CD14-positive monocyte (primary cell): ENCODE measurements at regions not wholly inside any gene's neighbourhood (a gene's known extent, or its start where the extent isn't known, plus 50 kb on each side); places are given as distances from the start of the nearest gene placed in this dataset.

Experiments
- DNase-seq, 3 donors: peaks; one replicate each; pipeline ENCODE4 v3.0.0-alpha.2; 2011 to 2022
- H2AFZ ChIP-seq: 2 replicates; pipeline ENCODE4 v1.6.0; 2012; ENCODE audit warnings: mild to moderate bottlenecking, low read depth, low read length, inconsistent platforms; ENCODE audit not compliant: insufficient read depth, poor library complexity, severe bottlenecking
- H3K27ac ChIP-seq, 2 donors: 1 replicate in 1 of 2; 2 replicates in 1 of 2; pipeline ENCODE4 v1.5.1; 2012 to 2013; ENCODE audit warnings: low read length in 2 of 2, control low read depth in 1 of 2, inconsistent platforms in 1 of 2, low read depth in 1 of 2, mild to moderate bottlenecking in 1 of 2
- H3K27me3 ChIP-seq, 2 donors: one replicate each; pipeline versions ENCODE4 v1.6.0 to v1.6.1; 2011 to 2013; ENCODE audit warnings: low read length in 2 of 2; ENCODE audit not compliant: control insufficient read depth in 2 of 2, insufficient read depth in 2 of 2
- H3K36me3 ChIP-seq, 2 donors: replicated peaks in 1 of 2; 1 replicate in 1 of 2; 2 replicates in 1 of 2; pipeline versions ENCODE4 v1.5.1 to v1.6.1; 2012 to 2013; ENCODE audit warnings: low read length in 2 of 2, control low read depth in 1 of 2, inconsistent platforms in 1 of 2, mild to moderate bottlenecking in 1 of 2; ENCODE audit not compliant: insufficient read depth in 2 of 2, control insufficient read depth in 1 of 2
- H3K4me1 ChIP-seq, 2 donors: 1 replicate in 1 of 2; 2 replicates in 1 of 2; pipeline versions ENCODE4 v1.5.1 to v1.6.1; 2012 to 2013; ENCODE audit warnings: low read length in 2 of 2, control low read depth in 1 of 2, inconsistent platforms in 1 of 2, mild to moderate bottlenecking in 1 of 2, moderate library complexity in 1 of 2; ENCODE audit not compliant: insufficient read depth in 2 of 2, control insufficient read depth in 1 of 2
- H3K4me2 ChIP-seq: replicated peaks from 2 replicates; pipeline ENCODE3; 2012; ENCODE audit warnings: low read length, moderate library complexity, mild to moderate bottlenecking; ENCODE audit not compliant: poor library complexity, severe bottlenecking; ENCODE audit errors: extremely low read depth
- H3K4me3 ChIP-seq, 3 experiments: fragments of 200-600 bp in 1 of 3; sonication (generic) in 1 of 3; replicated peaks in 1 of 3; 1 replicate in 2 of 3; 2 replicates in 1 of 3; pipeline ENCODE4 v1.5.1; 2011 to 2013; ENCODE audit warnings: low read length in 3 of 3, mild to moderate bottlenecking in 3 of 3, control low read depth in 2 of 3, low read depth in 2 of 3, inconsistent platforms in 1 of 3, moderate library complexity in 1 of 3
- H3K79me2 ChIP-seq: 2 replicates; pipeline ENCODE4 v1.6.0; 2012; ENCODE audit warnings: mild to moderate bottlenecking, control low read depth, inconsistent platforms, low read length, moderate library complexity; ENCODE audit not compliant: insufficient read depth
- H3K9ac ChIP-seq: 2 replicates; pipeline ENCODE4 v1.6.0; 2017; ENCODE audit warnings: low read length, mild to moderate bottlenecking; ENCODE audit not compliant: insufficient read depth, poor library complexity, severe bottlenecking
- H3K9me3 ChIP-seq, 2 donors: replicated peaks in 1 of 2; 1 replicate in 1 of 2; 2 replicates in 1 of 2; pipeline versions ENCODE4 v1.5.1 to v1.6.1; 2012 to 2013; ENCODE audit warnings: low read length in 2 of 2, control low read depth in 1 of 2; ENCODE audit not compliant: control insufficient read depth in 1 of 2, insufficient read depth in 1 of 2
- H4K20me1 ChIP-seq: 2 replicates; pipeline ENCODE4 v1.6.0; 2012; ENCODE audit warnings: mild to moderate bottlenecking, low read length, control low read depth, moderate library complexity; ENCODE audit not compliant: insufficient read depth
- H3K27ac Mint-ChIP-seq, 7 donors: one replicate each; pipeline ENCODE4 v1.8.0; 2020; ENCODE audit warnings: mild to moderate bottlenecking in 7 of 7, mixed read lengths in 7 of 7, moderate library complexity in 6 of 7, inconsistent platforms in 2 of 7
- H3K27me3 Mint-ChIP-seq, 3 donors: one replicate each; pipeline ENCODE4 v1.8.0; 2021 to 2022; ENCODE audit warnings: low read depth in 3 of 3, mild to moderate bottlenecking in 3 of 3, mixed read lengths in 3 of 3, moderate library complexity in 3 of 3, inconsistent platforms in 1 of 3
- H3K36me3 Mint-ChIP-seq, 2 donors: one replicate each; pipeline ENCODE4 v1.8.0; 2020; ENCODE audit warnings: mixed read lengths in 2 of 2, inconsistent platforms in 1 of 2, mild to moderate bottlenecking in 1 of 2
- H3K4me1 Mint-ChIP-seq: one replicate; pipeline ENCODE4 v1.8.0; 2020; ENCODE audit warnings: mild to moderate bottlenecking, mixed read lengths
- H3K4me3 Mint-ChIP-seq, 2 donors: one replicate each; pipeline ENCODE4 v1.8.0; 2020; ENCODE audit warnings: mild to moderate bottlenecking in 2 of 2, mixed read lengths in 2 of 2, moderate library complexity in 1 of 2
- H3K9me3 Mint-ChIP-seq, 7 donors: one replicate each; pipeline ENCODE4 v1.8.0; 2020 to 2022; ENCODE audit warnings: mixed read lengths in 7 of 7, mild to moderate bottlenecking in 6 of 7, moderate library complexity in 6 of 7, inconsistent platforms in 2 of 7
- WGBS: methylation state at CpG from one replicate; pipeline ENCODE4 v1.1.5; 2013; ENCODE audit warnings: missing lambda C conversion rate; ENCODE audit not compliant: insufficient coverage; 5-methylcytosine and 5-hydroxymethylcytosine counted together
- intact Hi-C, 2 donors: fragments of 100-400 bp; cut with micrococcal nuclease; formaldehyde crosslinking; loops; one replicate each; pipeline versions ENCODE4 v1.15.0 to v1.15.1; 2023
- TF ChIP-seq, protein P1 (sequence below): fragments of 200-600 bp; IDR thresholded peaks from one replicate; pipeline ENCODE4 v1.8.0; 2022; ENCODE audit warnings: antibody characterized with exemption, mild to moderate bottlenecking

DNA sequence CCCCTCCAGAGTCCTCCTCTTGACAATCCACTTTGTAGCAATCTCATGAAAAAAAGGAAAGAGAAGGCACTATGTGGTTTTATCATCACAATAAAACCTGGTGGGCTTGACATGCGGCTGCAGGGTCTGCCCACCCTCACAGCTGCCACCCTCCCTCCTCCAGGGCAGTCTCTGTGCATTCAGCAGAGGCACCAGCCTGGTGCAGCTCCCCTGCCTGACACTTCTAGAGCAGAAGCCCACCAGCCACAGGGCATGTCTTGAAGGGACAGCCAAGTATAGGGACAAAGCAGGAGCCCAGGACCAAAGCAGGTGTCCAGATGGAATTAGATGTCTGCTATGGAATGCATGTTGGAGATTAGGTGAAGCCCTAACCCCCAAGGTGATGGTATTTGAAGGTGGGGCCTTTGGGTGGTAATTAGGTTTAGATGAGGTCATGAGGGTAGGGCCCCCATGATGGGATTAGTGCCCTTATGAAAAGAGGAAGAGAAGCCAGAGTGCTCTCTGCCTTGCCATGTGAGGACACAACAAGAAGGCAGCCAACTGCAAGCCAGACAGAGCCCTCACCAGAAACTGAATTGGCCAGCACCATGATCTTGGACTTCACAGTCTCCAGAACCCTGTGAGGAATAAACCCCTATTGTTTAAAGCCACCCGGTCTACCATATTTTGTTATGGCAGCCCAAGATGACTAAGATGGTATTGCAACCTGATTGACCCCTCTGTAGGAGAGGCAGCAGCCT lies 86.9 kb downstream of the MCFD2 start:
- H3K27me3 Mint-ChIP-seq = peaks cover 2 to 5% (median 3%) of the 10 kb centered on the region in 3 donors
- Histone ChIP-seq H4K20me1 (no peaks in the 10 kb centered on the region), H2AFZ (no peak overlapping the region), H3K4me2 (no peak overlapping the region), H3K79me2 (no peaks in the 10 kb centered on the region), H3K36me3 (no peaks in the 10 kb centered on the region), H3K27ac (no peak overlapping the region), H3K27me3 (no peaks in the 10 kb centered on the region), H3K4me3 (no peak overlapping the region), H3K9ac (no peak overlapping the region), H3K9me3 (peaks cover 0 to 9% of the 10 kb centered on the region in 2 donors), H3K4me1 (no peaks in the 10 kb centered on the region)
- no peaks in the 10 kb centered on the region for H3K4me1 Mint-ChIP-seq
- H3K4me3 Mint-ChIP-seq = no peak overlapping the region
- H3K36me3 Mint-ChIP-seq = no peaks in the 10 kb centered on the region
- 100% methylated on average over 1 of the region's 2 CpGs for WGBS
- H3K27ac Mint-ChIP-seq = no peak overlapping the region
- TF ChIP-seq, protein P1, sequence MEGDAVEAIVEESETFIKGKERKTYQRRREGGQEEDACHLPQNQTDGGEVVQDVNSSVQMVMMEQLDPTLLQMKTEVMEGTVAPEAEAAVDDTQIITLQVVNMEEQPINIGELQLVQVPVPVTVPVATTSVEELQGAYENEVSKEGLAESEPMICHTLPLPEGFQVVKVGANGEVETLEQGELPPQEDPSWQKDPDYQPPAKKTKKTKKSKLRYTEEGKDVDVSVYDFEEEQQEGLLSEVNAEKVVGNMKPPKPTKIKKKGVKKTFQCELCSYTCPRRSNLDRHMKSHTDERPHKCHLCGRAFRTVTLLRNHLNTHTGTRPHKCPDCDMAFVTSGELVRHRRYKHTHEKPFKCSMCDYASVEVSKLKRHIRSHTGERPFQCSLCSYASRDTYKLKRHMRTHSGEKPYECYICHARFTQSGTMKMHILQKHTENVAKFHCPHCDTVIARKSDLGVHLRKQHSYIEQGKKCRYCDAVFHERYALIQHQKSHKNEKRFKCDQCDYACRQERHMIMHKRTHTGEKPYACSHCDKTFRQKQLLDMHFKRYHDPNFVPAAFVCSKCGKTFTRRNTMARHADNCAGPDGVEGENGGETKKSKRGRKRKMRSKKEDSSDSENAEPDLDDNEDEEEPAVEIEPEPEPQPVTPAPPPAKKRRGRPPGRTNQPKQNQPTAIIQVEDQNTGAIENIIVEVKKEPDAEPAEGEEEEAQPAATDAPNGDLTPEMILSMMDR = no peak
- DNase-seq = no peak
- intact Hi-C loops = no loop called here
- H3K9me3 Mint-ChIP-seq = peaks cover 2 to 13% (median 6%) of the 10 kb centered on the region in 7 donors

DNA sequence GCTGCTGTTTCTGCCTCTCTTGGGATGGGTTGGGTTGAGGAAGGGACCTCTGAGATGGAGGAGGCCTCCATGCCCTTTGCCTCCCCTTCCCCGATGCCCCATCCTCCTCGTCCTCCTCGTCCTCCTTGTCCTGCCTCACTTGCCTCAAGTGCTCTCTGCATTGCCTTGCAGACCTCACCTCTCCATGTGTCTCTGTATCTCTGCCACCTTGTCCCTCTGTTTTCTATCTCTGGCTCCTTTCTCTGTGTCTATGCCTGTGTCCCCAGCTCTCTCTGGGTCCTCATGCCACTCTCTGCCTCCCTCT lies 87.5 kb downstream of the MCFD2 start:
- Histone ChIP-seq H3K79me2 (no peaks in the 10 kb centered on the region), H3K4me2 (no peak overlapping the region), H3K9ac (no peak overlapping the region), H3K9me3 (peaks cover 0 to 9% of the 10 kb centered on the region in 2 donors), H2AFZ (no peak overlapping the region), H4K20me1 (no peaks in the 10 kb centered on the region), H3K4me1 (no peaks in the 10 kb centered on the region), H3K36me3 (no peaks in the 10 kb centered on the region), H3K27me3 (no peaks in the 10 kb centered on the region), H3K4me3 (no peak overlapping the region), H3K27ac (no peak overlapping the region)
- Mint-ChIP-seq H3K27ac (no peak overlapping the region), H3K27me3 (peaks cover 2 to 5% (median 3%) of the 10 kb centered on the region in 3 donors), H3K4me3 (no peak overlapping the region), H3K36me3 (no peaks in the 10 kb centered on the region), H3K9me3 (peaks cover 2 to 10% (median 6%) of the 10 kb centered on the region in 7 donors), H3K4me1 (no peaks in the 10 kb centered on the region)
- TF ChIP-seq, protein P1 = no peak
- 94% methylated on average over 2 of the region's 3 CpGs for WGBS
- intact Hi-C loops = no loop called here
- DNase-seq = no peak
